ENCODE measurements at regions not wholly inside any gene's neighbourhood (a gene's known extent, or its start where the extent isn't known, plus 50 kb on each side); places are given as distances from the start of the nearest gene placed in this dataset.

DNA sequence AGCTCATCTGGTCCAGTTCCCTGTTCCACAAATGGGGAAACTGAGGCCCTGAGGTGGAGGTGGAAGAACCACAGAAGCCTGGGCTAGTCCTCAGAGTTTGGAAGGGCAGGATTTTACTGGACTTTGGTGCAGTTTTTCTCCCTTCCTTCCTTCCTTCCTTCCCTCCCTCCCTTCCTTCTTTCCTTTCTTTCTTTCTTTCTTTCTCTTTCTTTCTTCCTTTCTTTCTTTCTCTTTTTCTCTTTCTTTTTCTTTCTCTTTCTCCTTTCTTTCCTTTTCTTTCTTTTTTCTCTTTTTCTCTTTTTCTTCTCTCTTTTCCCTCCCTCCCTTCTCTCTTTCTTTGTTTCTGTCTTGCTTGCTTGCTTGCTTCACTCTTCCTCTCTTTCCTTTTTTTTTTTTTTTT is 95.7 kb upstream of the TBX3 start:
- no peaks in the 10 kb centered on the region for H3K79me2 ChIP-seq (replicated peaks; ENCODE audit: insufficient read depth, low read length)
- no peaks in the 10 kb centered on the region for H3K9me3 ChIP-seq (ENCODE audit: low read length)
- H3K36me3 ChIP-seq (ENCODE audit: insufficient read depth, low read length) = no peaks in the 10 kb centered on the region
- no peaks in the 10 kb centered on the region for H4K20me1 ChIP-seq (ENCODE audit: insufficient read depth)
- TF ChIP-seq POLR2AphosphoS5 (IDR thresholded peaks at IDR 0.05) (no peak), MXI1 (conservative IDR thresholded peaks at IDR 0.05; ENCODE audit: poor library complexity, severe bottlenecking) (no peak), EP300 (conservative IDR thresholded peaks at IDR 0.05; ENCODE audit: poor library complexity, severe bottlenecking) (no peak)
- H3K27me3 ChIP-seq (ENCODE audit: insufficient read depth, low read depth, low read length) = no peaks in the 10 kb centered on the region
- no peak overlapping the region for H3K4me2 ChIP-seq (ENCODE audit: low read length)
- no peaks in the 10 kb centered on the region for H3F3A ChIP-seq (ENCODE audit: insufficient read depth, low read length, poor library complexity, severe bottlenecking)
- no peaks in the 10 kb centered on the region for H3K9me2 ChIP-seq (ENCODE audit: insufficient read depth, low read length)
- H3K4me3 ChIP-seq (ENCODE audit: low read length) = no peak overlapping the region
- H3K9ac ChIP-seq (ENCODE audit: low read length) = no peak overlapping the region
- no peak overlapping the region for H3K27ac ChIP-seq (ENCODE audit: low read length)
- no peak overlapping the region for H2AFZ ChIP-seq (ENCODE audit: low read depth, low read length)

DNA sequence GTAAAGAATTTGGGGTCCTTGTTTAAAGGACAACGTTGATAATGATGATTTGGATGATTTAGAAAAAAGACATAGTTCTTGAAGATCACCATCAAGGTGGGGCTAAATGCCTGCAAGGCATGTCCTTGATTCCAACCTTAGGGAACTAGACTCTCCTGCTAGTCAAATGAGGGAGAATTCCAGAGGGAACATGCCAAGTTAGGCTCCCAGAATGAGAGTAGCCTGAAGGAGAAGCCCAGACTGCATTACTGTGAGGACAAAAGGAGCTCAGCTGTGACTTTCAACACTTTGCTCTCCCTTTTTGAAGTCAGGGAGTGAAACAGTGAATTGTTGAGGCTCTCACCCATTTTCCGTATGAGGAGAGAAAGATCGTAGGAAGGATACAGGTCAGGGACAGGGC is 95.2 kb upstream of the TBX3 start:
- Histone ChIP-seq H3K9me3 (ENCODE audit: low read length) (no peaks in the 10 kb centered on the region), H2AFZ (ENCODE audit: low read depth, low read length) (no peak overlapping the region), H3F3A (ENCODE audit: insufficient read depth, low read length, poor library complexity, severe bottlenecking) (no peaks in the 10 kb centered on the region), H3K9me2 (ENCODE audit: insufficient read depth, low read length) (no peaks in the 10 kb centered on the region), H4K20me1 (ENCODE audit: insufficient read depth) (no peaks in the 10 kb centered on the region), H3K4me3 (ENCODE audit: low read length) (no peak overlapping the region), H3K27me3 (ENCODE audit: insufficient read depth, low read depth, low read length) (no peaks in the 10 kb centered on the region), H3K36me3 (ENCODE audit: insufficient read depth, low read length) (no peaks in the 10 kb centered on the region), H3K4me2 (ENCODE audit: low read length) (no peak overlapping the region), H3K27ac (ENCODE audit: low read length) (no peak overlapping the region), H3K9ac (ENCODE audit: low read length) (no peak overlapping the region), H3K79me2 (replicated peaks; ENCODE audit: insufficient read depth, low read length) (no peaks in the 10 kb centered on the region)
- TF ChIP-seq RAD21 (conservative IDR thresholded peaks at IDR 0.05) (no peak), MXI1 (conservative IDR thresholded peaks at IDR 0.05; ENCODE audit: poor library complexity, severe bottlenecking) (no peak), POLR2AphosphoS5 (IDR thresholded peaks at IDR 0.05) (no peak), EZH2 (IDR thresholded peaks at IDR 0.05; ENCODE audit: borderline replicate concordance, insufficient read depth, low read length, poor library complexity, severe bottlenecking) (no peak), EP300 (conservative IDR thresholded peaks at IDR 0.05; ENCODE audit: poor library complexity, severe bottlenecking) (no peak), TAF1 (IDR thresholded peaks at IDR 0.05; ENCODE audit: low read depth) (no peak)
- TF ChIP-seq, protein P1, sequence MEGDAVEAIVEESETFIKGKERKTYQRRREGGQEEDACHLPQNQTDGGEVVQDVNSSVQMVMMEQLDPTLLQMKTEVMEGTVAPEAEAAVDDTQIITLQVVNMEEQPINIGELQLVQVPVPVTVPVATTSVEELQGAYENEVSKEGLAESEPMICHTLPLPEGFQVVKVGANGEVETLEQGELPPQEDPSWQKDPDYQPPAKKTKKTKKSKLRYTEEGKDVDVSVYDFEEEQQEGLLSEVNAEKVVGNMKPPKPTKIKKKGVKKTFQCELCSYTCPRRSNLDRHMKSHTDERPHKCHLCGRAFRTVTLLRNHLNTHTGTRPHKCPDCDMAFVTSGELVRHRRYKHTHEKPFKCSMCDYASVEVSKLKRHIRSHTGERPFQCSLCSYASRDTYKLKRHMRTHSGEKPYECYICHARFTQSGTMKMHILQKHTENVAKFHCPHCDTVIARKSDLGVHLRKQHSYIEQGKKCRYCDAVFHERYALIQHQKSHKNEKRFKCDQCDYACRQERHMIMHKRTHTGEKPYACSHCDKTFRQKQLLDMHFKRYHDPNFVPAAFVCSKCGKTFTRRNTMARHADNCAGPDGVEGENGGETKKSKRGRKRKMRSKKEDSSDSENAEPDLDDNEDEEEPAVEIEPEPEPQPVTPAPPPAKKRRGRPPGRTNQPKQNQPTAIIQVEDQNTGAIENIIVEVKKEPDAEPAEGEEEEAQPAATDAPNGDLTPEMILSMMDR (IDR thresholded peaks at IDR 0.05; ENCODE audit: poor library complexity, severe bottlenecking) = no peak
- TF ChIP-seq, protein P2, sequence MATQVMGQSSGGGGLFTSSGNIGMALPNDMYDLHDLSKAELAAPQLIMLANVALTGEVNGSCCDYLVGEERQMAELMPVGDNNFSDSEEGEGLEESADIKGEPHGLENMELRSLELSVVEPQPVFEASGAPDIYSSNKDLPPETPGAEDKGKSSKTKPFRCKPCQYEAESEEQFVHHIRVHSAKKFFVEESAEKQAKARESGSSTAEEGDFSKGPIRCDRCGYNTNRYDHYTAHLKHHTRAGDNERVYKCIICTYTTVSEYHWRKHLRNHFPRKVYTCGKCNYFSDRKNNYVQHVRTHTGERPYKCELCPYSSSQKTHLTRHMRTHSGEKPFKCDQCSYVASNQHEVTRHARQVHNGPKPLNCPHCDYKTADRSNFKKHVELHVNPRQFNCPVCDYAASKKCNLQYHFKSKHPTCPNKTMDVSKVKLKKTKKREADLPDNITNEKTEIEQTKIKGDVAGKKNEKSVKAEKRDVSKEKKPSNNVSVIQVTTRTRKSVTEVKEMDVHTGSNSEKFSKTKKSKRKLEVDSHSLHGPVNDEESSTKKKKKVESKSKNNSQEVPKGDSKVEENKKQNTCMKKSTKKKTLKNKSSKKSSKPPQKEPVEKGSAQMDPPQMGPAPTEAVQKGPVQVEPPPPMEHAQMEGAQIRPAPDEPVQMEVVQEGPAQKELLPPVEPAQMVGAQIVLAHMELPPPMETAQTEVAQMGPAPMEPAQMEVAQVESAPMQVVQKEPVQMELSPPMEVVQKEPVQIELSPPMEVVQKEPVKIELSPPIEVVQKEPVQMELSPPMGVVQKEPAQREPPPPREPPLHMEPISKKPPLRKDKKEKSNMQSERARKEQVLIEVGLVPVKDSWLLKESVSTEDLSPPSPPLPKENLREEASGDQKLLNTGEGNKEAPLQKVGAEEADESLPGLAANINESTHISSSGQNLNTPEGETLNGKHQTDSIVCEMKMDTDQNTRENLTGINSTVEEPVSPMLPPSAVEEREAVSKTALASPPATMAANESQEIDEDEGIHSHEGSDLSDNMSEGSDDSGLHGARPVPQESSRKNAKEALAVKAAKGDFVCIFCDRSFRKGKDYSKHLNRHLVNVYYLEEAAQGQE (IDR thresholded peaks at IDR 0.05; ENCODE audit: borderline replicate concordance) = no peak
